22Rv1 (cell line): ENCODE measurements at regions not wholly inside any gene's neighbourhood (a gene's known extent, or its start where the extent isn't known, plus 50 kb on each side); places are given as distances from the start of the nearest gene placed in this dataset.

ENCODE experiments used
- ZFX ChIP-seq: fragments of 450-650 bp; IDR thresholded peaks from 2 replicates; pipeline ENCODE4 v1.6.1; 2017; ENCODE audit warnings: antibody characterized with exemption, borderline replicate concordance
- TF ChIP-seq, protein P1 (sequence below): fragments of 450-650 bp; IDR thresholded peaks from 2 replicates; pipeline ENCODE4 v1.5.1; 2017; ENCODE audit warnings: mild to moderate bottlenecking

GRCh38 chr2:48049371-48049770 is 143.1 kb upstream of the FBXO11 start:
- TF ChIP-seq, protein P1, sequence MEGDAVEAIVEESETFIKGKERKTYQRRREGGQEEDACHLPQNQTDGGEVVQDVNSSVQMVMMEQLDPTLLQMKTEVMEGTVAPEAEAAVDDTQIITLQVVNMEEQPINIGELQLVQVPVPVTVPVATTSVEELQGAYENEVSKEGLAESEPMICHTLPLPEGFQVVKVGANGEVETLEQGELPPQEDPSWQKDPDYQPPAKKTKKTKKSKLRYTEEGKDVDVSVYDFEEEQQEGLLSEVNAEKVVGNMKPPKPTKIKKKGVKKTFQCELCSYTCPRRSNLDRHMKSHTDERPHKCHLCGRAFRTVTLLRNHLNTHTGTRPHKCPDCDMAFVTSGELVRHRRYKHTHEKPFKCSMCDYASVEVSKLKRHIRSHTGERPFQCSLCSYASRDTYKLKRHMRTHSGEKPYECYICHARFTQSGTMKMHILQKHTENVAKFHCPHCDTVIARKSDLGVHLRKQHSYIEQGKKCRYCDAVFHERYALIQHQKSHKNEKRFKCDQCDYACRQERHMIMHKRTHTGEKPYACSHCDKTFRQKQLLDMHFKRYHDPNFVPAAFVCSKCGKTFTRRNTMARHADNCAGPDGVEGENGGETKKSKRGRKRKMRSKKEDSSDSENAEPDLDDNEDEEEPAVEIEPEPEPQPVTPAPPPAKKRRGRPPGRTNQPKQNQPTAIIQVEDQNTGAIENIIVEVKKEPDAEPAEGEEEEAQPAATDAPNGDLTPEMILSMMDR: no peak
- no peak for TF ChIP-seq ZFX
